ENCODE measurements at regions not wholly inside any gene's neighbourhood (a gene's known extent, or its start where the extent isn't known, plus 50 kb on each side); places are given as distances from the start of the nearest gene placed in this dataset.

DNA sequence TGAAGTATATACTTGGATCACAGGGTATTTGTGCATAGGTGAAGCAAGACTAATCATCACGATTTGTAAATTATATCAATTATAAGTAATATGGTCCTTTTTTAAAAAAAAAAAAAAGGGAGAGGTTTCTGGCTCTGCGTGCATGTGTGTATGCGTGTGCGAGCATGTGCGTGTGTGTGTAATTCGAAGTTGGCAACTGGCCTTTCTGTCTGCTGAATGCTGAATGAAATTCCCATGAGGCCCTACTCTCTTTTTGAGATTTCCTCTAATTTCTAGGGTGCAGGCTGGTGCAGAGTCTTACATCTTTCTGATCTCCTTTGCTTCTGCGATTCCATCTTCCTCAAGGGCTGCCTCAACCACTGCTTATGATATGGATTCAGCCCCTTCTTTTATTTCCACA lies 212.2 kb downstream of the URB2 start:
- TF ChIP-seq, protein P1, sequence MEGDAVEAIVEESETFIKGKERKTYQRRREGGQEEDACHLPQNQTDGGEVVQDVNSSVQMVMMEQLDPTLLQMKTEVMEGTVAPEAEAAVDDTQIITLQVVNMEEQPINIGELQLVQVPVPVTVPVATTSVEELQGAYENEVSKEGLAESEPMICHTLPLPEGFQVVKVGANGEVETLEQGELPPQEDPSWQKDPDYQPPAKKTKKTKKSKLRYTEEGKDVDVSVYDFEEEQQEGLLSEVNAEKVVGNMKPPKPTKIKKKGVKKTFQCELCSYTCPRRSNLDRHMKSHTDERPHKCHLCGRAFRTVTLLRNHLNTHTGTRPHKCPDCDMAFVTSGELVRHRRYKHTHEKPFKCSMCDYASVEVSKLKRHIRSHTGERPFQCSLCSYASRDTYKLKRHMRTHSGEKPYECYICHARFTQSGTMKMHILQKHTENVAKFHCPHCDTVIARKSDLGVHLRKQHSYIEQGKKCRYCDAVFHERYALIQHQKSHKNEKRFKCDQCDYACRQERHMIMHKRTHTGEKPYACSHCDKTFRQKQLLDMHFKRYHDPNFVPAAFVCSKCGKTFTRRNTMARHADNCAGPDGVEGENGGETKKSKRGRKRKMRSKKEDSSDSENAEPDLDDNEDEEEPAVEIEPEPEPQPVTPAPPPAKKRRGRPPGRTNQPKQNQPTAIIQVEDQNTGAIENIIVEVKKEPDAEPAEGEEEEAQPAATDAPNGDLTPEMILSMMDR (IDR thresholded peaks at IDR 0.05; ENCODE audit: low read depth, low read length, missing input control): no peak
- TF ChIP-seq EGR1 (IDR thresholded peaks at IDR 0.05; ENCODE audit: low read depth in 2 of 2): no peak
- TF ChIP-seq, protein P2, sequence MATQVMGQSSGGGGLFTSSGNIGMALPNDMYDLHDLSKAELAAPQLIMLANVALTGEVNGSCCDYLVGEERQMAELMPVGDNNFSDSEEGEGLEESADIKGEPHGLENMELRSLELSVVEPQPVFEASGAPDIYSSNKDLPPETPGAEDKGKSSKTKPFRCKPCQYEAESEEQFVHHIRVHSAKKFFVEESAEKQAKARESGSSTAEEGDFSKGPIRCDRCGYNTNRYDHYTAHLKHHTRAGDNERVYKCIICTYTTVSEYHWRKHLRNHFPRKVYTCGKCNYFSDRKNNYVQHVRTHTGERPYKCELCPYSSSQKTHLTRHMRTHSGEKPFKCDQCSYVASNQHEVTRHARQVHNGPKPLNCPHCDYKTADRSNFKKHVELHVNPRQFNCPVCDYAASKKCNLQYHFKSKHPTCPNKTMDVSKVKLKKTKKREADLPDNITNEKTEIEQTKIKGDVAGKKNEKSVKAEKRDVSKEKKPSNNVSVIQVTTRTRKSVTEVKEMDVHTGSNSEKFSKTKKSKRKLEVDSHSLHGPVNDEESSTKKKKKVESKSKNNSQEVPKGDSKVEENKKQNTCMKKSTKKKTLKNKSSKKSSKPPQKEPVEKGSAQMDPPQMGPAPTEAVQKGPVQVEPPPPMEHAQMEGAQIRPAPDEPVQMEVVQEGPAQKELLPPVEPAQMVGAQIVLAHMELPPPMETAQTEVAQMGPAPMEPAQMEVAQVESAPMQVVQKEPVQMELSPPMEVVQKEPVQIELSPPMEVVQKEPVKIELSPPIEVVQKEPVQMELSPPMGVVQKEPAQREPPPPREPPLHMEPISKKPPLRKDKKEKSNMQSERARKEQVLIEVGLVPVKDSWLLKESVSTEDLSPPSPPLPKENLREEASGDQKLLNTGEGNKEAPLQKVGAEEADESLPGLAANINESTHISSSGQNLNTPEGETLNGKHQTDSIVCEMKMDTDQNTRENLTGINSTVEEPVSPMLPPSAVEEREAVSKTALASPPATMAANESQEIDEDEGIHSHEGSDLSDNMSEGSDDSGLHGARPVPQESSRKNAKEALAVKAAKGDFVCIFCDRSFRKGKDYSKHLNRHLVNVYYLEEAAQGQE (IDR thresholded peaks at IDR 0.05): no peak
- no peak for TF ChIP-seq FOXA2 (IDR thresholded peaks at IDR 0.05)
- TF ChIP-seq, protein P3, sequence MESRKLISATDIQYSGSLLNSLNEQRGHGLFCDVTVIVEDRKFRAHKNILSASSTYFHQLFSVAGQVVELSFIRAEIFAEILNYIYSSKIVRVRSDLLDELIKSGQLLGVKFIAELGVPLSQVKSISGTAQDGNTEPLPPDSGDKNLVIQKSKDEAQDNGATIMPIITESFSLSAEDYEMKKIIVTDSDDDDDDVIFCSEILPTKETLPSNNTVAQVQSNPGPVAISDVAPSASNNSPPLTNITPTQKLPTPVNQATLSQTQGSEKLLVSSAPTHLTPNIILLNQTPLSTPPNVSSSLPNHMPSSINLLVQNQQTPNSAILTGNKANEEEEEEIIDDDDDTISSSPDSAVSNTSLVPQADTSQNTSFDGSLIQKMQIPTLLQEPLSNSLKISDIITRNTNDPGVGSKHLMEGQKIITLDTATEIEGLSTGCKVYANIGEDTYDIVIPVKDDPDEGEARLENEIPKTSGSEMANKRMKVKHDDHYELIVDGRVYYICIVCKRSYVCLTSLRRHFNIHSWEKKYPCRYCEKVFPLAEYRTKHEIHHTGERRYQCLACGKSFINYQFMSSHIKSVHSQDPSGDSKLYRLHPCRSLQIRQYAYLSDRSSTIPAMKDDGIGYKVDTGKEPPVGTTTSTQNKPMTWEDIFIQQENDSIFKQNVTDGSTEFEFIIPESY (IDR thresholded peaks at IDR 0.05): no peak
- no peak for TF ChIP-seq GABPA (IDR thresholded peaks at IDR 0.05 in 1 of 2, conservative IDR thresholded peaks at IDR 0.05 in 1 of 2)
- TF ChIP-seq JUND (IDR thresholded peaks at IDR 0.05): no peak
- TF ChIP-seq TAF1 (conservative IDR thresholded peaks at IDR 0.05): no peak
- TF ChIP-seq, protein P4, sequence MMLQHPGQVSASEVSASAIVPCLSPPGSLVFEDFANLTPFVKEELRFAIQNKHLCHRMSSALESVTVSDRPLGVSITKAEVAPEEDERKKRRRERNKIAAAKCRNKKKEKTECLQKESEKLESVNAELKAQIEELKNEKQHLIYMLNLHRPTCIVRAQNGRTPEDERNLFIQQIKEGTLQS (IDR thresholded peaks at IDR 0.05): no peak

Measured in liver (tissue), 3 donors.